ENCODE measurements at regions not wholly inside any gene's neighbourhood (a gene's known extent, or its start where the extent isn't known, plus 50 kb on each side); places are given as distances from the start of the nearest gene placed in this dataset.
A peak's percentile ranks its signal among the peaks of the same experiment; 100 is the strongest.

GRCh38 chr17:5635949-5636348, 51.6 kb upstream of the NLRP1 start:
- DNase-seq (ENCODE audit: low spot score in 2 of 2), result no peak
- TF ChIP-seq POLR2A (IDR thresholded peaks at IDR 0.05) (no peak), CTCF (IDR thresholded peaks at IDR 0.05) (no peak)
- intact Hi-C loops (cut with DNase I; ENCODE audit: low total_unique reads), result no loop called here
- no peak overlapping the region for H3K4me3 ChIP-seq (ENCODE audit: low read depth, poor library complexity, severe bottlenecking)
- 76 to 84% methylated on average over 3 of the region's 3 CpGs for WGBS, 2 donors

- no peak for DNase-seq (ENCODE audit: low spot score in 2 of 2)
- no peak for TF ChIP-seq CTCF (IDR thresholded peaks at IDR 0.05)
- TF ChIP-seq POLR2A (IDR thresholded peaks at IDR 0.05), result no peak
- 71 to 72% methylated on average over 2 of the region's 2 CpGs for WGBS, 2 donors
- H3K4me3 ChIP-seq (ENCODE audit: low read depth, poor library complexity, severe bottlenecking), result no peak overlapping the region
- intact Hi-C loops (cut with DNase I; ENCODE audit: low total_unique reads), result no loop called here
Measured at GRCh38 chr17:5638596-5638995, 54.3 kb upstream of the NLRP1 start.

- peak in 1 of 2 donors; percentile 10 for DNase-seq (ENCODE audit: low spot score in 2 of 2)
- no peak overlapping the region for H3K4me3 ChIP-seq (ENCODE audit: low read depth, poor library complexity, severe bottlenecking)
- no peak for TF ChIP-seq POLR2A (IDR thresholded peaks at IDR 0.05)
- TF ChIP-seq CTCF (IDR thresholded peaks at IDR 0.05), result no peak
- intact Hi-C loops (cut with DNase I; ENCODE audit: low total_unique reads), result no loop called here
- WGBS, 2 donors, result 76 to 90% methylated on average over 2 of the region's 2 CpGs
Measured at GRCh38 chr17:5640726-5641125, 56.4 kb upstream of the NLRP1 start.

GRCh38 chr17:5642752-5643151, 58.4 kb upstream of the NLRP1 start:
- intact Hi-C loops (cut with DNase I; ENCODE audit: low total_unique reads), result no loop called here
- H3K4me3 ChIP-seq (ENCODE audit: low read depth, poor library complexity, severe bottlenecking), result no peak overlapping the region
- DNase-seq (ENCODE audit: low spot score in 2 of 2), result no peak
- TF ChIP-seq POLR2A (IDR thresholded peaks at IDR 0.05) (no peak), CTCF (IDR thresholded peaks at IDR 0.05) (no peak)
- 85 to 95% methylated on average over 4 of the region's 4 CpGs for WGBS, 2 donors

- 47 to 61% methylated on average over 3 of the region's 3 CpGs for WGBS, 2 donors
- intact Hi-C loops (cut with DNase I; ENCODE audit: low total_unique reads), result no loop called here
- TF ChIP-seq POLR2A (IDR thresholded peaks at IDR 0.05) (no peak), CTCF (IDR thresholded peaks at IDR 0.05) (no peak)
- peak in 1 of 2 donors; percentile 43 for DNase-seq (ENCODE audit: low spot score in 2 of 2)
- H3K4me3 ChIP-seq (ENCODE audit: low read depth, poor library complexity, severe bottlenecking), result no peak overlapping the region
Measured at GRCh38 chr17:5644065-5644464, 59.8 kb upstream of the NLRP1 start.

GRCh38 chr17:5651348-5651747, 67.0 kb upstream of the NLRP1 start:
- TF ChIP-seq CTCF (IDR thresholded peaks at IDR 0.05) (no peak), POLR2A (IDR thresholded peaks at IDR 0.05) (no peak)
- no peak overlapping the region for H3K4me3 ChIP-seq (ENCODE audit: low read depth, poor library complexity, severe bottlenecking)
- WGBS, 2 donors, result 87 to 89% methylated on average over 3 of the region's 3 CpGs
- intact Hi-C loops (cut with DNase I; ENCODE audit: low total_unique reads), result no loop called here
- DNase-seq (ENCODE audit: low spot score in 2 of 2), result no peak
